T-helper 1 cell treated with Interleukin-12 subunit alpha and Interleukin-12 subunit beta and Interleukin-4 antibody, amounts not matched to agents 30 μg/mL and 1 μg/mL, for 36 hours (primary cell): ENCODE measurements at regions not wholly inside any gene's neighbourhood (a gene's known extent, or its start where the extent isn't known, plus 50 kb on each side); places are given as distances from the start of the nearest gene placed in this dataset.
A peak's percentile ranks its signal among the peaks of the same experiment; 100 is the strongest.
"Not testable (repeated sequence)": the region's sequence is repeated elsewhere in the genome, so short reads cannot be mapped to it uniquely, and the experiment has no call there.

Experiments used
- H3K27ac Mint-ChIP-seq: one replicate; pipeline ENCODE4 v1.8.0; 2021; ENCODE audit warnings: mild to moderate bottlenecking, mixed read lengths
- H3K27me3 Mint-ChIP-seq: one replicate; pipeline ENCODE4 v1.8.0; 2021; ENCODE audit warnings: low read depth, mixed read lengths
- H3K36me3 Mint-ChIP-seq: one replicate; pipeline ENCODE4 v1.8.0; 2021; ENCODE audit warnings: low read depth, mixed read lengths
- H3K4me1 Mint-ChIP-seq: one replicate; pipeline ENCODE4 v1.8.0; 2021; ENCODE audit warnings: low read depth, mixed read lengths
- H3K4me3 Mint-ChIP-seq: one replicate; pipeline ENCODE4 v1.8.0; 2021; ENCODE audit warnings: mild to moderate bottlenecking, moderate library complexity, mixed read lengths
- H3K9me3 Mint-ChIP-seq: one replicate; pipeline ENCODE4 v1.8.0; 2021; ENCODE audit warnings: mixed read lengths

DNA sequence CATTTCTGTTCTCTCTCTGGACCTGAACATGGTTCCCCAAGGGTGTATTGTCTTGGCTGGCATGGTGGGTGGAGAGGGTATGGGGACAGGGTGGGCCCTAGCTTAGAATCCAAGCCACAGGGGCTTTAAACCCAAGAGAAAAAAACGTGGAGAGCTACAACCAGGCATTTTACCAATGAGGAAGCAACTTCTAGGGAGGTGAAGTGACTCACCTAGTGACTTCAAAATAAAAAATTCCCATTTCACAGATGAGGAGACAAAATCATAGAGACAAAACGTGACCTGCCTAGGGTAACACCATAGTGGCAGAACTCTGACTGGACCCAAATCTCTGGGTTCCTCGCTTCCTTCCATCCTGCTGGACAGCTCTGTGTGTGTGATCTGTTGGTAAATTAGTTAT lies 216.8 kb downstream of the RPLP1 start:
- Mint-ChIP-seq H3K27me3 (peaks cover 12% of the 10 kb centered on the region), H3K27ac (no peak overlapping the region), H3K4me3 (no peak overlapping the region), H3K36me3 (no peaks in the 10 kb centered on the region), H3K9me3 (no peaks in the 10 kb centered on the region), H3K4me1 (peaks cover 10% of the 10 kb centered on the region)

DNA sequence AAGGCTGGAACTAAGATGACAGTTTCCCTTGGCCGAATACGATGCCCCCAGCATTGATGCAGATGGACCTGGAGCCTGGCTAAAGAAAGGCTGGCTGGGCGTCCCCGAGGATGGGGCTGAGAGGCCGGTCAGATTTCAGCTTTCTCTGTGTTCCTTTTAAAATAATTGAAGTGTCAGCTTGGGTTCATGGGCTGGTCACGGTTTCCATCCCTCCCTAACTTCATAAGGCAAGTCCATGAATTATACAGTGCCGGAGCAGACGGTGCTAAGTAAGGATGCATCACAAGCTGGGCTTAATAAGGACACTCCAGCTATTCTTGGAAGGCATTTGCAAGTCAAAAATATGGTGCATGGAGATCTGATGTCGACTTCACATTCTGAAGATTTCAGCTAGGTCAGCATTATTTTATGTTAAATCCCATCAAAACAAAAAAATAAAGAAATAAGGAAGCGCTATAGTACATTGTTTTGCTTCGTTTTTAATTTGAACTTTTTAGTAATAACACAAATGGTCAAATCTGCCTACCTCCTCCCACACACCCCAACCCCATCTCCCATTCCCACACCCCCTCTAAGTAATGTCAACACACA lies 220.8 kb downstream of the RPLP1 start:
- peaks cover 9% of the 10 kb centered on the region for H3K4me1 Mint-ChIP-seq
- H3K27me3 Mint-ChIP-seq = peaks cover 32% of the 10 kb centered on the region
- H3K27ac Mint-ChIP-seq = no peak overlapping the region
- H3K4me3 Mint-ChIP-seq = no peak overlapping the region
- H3K36me3 Mint-ChIP-seq = no peaks in the 10 kb centered on the region
- H3K9me3 Mint-ChIP-seq = no peaks in the 10 kb centered on the region

DNA sequence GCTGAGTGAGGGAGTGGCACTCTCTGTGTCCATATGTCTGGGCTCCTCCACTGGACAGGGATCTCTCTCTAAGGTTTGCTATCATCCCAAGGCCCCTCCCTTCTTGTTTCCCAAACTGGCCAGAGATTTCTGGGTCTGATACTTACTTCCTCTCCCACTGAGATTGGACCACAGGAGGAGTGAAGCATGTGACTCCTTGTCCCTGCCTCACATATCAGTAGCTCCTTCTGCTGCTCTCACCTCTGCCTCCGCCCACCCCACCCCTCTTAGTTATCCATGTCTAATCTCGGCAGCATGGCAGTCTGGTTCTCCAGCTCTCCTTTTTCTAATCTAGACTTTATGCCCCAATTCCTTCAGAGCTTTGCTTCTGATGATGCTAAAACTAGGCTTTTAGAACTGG lies 223.1 kb downstream of the RPLP1 start:
- no peak overlapping the region for H3K4me3 Mint-ChIP-seq
- peaks cover 10% of the 10 kb centered on the region for H3K4me1 Mint-ChIP-seq
- no peak overlapping the region for H3K27ac Mint-ChIP-seq
- H3K27me3 Mint-ChIP-seq = peaks cover 34% of the 10 kb centered on the region
- no peaks in the 10 kb centered on the region for H3K9me3 Mint-ChIP-seq
- H3K36me3 Mint-ChIP-seq = no peaks in the 10 kb centered on the region

DNA sequence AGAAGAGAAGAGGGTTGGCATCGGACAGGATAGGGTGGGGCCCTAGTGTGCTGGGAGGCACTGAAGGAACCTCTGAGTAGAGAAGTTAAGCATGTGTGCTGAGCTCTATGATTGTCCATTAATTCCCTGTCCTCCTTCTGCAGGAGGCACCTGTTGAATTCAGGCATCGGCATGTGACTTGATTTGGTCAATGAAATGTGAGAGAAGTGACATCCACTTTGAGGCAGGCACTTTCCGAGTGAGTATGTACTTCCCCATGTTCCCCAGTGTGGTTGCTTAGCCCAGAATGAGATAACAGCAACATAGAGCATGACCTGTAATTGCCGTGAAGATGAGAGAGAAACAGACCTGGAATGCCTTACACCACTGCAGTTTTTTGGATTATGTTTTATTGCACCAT lies 224.8 kb downstream of the RPLP1 start:
- no peak overlapping the region for H3K4me3 Mint-ChIP-seq
- peaks cover 26% of the 10 kb centered on the region for H3K27me3 Mint-ChIP-seq
- H3K4me1 Mint-ChIP-seq = peaks cover 10% of the 10 kb centered on the region
- no peaks in the 10 kb centered on the region for H3K36me3 Mint-ChIP-seq
- H3K27ac Mint-ChIP-seq = no peak overlapping the region
- no peaks in the 10 kb centered on the region for H3K9me3 Mint-ChIP-seq

DNA sequence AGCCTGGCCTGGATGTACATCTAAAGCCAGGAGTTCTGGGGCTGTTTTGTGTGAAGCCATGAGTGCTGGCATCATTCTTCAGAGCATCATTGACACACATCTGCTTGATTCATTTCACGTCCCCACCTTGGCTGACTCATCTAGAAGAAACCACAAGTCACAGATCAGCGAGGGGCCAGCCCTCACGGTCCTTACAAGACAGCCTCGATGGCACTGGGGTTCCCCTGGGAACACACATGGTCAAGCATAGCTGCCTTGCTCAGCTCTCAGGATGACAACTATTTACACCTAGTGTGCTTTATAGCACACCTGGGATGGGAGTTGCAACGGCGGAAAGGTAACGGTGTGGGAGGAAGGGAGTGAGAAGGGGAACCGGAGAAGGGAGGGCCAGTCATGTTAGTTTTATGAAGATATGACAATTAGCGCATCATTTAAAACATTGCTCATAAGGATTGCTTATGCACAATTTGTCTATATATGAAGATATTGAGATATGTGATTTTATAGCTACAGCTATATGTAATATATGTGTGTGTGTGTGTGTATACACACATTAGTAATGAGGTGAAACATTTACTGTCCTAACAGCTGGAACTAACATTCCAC lies 227.1 kb downstream of the RPLP1 start:
- peaks cover 2% of the 10 kb centered on the region for H3K36me3 Mint-ChIP-seq
- peak overlapping the region; percentile 21 for H3K27ac Mint-ChIP-seq
- H3K9me3 Mint-ChIP-seq = peaks cover 5% of the 10 kb centered on the region
- H3K4me3 Mint-ChIP-seq = no peak overlapping the region
- peaks cover 26% of the 10 kb centered on the region for H3K27me3 Mint-ChIP-seq
- H3K4me1 Mint-ChIP-seq = peaks cover 13% of the 10 kb centered on the region

DNA sequence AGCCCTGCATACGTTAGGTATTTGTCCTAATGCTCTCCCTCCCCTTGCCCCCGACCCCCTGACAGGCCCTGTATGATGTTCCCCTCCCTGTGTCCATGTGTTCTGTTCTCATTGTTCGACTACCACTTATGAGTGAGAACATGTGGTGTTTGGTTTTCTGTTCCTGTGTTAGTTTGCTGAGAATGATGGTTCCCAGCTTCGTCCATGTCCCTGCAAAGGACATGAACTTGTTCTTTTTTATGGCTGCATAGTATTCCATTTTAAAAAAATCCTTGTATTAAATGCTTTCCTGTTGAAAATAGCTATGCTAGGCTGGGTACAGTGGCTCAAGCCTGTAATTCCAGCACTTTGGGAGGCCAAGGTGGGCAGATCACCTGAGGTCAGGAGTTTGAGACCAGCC lies 232.2 kb downstream of the RPLP1 start:
- not testable (repeated sequence) for H3K27ac Mint-ChIP-seq, H3K4me1 Mint-ChIP-seq, H3K36me3 Mint-ChIP-seq, H3K4me3 Mint-ChIP-seq
- H3K27me3 Mint-ChIP-seq = peaks cover 17% of the 10 kb centered on the region
- peaks cover 35% of the 10 kb centered on the region for H3K9me3 Mint-ChIP-seq

DNA sequence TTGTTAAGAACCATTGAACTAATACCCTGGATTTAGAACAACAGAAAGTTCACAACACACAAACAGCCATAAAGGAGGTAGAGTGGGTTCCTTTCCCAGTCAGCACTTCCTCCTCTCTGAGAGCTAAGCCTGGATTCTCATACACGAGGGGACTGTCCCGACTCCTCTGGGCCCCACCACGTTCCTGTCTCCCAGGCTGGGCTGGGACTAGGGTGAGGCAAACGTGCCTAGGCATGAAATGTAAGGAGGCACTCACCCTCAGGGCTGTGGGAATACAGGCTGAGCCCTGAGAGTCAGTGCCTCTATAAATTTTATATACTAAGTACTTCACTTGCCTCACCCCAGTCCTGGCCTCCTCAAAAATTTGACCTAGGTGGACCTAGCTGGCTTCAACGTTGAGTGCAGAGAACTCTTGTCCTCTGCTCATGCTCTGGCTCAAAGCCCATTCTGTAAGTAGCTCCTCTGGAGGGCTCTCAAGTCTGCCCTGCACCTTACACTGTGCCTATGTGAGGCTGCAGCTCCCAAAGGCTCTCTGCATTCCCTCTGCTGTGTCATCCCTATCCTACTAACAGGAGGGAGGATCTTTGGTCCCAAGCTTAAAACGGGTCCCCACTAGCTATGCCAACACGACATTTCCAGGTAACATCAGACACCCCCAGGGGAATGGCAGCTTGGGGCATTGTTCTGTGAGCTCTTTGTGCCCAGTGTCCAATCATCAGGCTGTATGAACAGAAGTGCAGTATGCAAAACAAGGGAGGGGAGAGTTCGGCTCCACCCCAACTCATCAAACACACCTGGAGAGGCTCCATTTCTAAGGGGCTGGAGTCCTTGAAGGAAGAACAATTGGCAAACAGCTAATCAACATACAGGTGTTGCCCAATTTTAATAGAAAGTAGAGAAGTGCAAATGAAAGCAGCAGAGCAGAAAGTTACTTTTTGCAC lies 233.2 kb downstream of the RPLP1 start:
- H3K4me1 Mint-ChIP-seq = peaks cover 3% of the 10 kb centered on the region
- peaks cover 17% of the 10 kb centered on the region for H3K27me3 Mint-ChIP-seq
- H3K9me3 Mint-ChIP-seq = peaks cover 43% of the 10 kb centered on the region
- H3K4me3 Mint-ChIP-seq = no peak overlapping the region
- no peak overlapping the region for H3K27ac Mint-ChIP-seq
- peaks cover 8% of the 10 kb centered on the region for H3K36me3 Mint-ChIP-seq

DNA sequence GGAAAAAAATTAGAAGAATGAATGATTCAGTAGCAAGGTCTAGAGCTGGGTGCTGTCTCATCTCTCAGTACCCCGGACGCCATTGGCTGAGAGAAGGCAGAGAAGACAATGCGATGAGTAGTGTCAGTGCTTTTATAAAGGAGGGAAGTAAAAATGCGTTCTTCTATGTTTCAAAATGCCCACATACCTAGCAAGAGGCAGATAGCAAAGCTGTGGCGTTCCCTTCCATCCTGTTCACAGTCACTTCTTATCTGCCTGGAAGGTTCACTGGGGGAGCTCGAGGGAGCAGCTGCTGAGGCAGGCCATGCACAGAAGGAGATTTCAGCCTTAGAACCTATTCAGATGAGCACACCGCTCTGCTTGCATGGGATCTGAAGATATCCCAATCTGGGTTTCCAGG lies 234.0 kb downstream of the RPLP1 start:
- Mint-ChIP-seq H3K9me3 (peaks cover 43% of the 10 kb centered on the region), H3K27me3 (peaks cover 21% of the 10 kb centered on the region), H3K4me3 (no peak overlapping the region), H3K4me1 (peaks cover 3% of the 10 kb centered on the region), H3K36me3 (peaks cover 8% of the 10 kb centered on the region), H3K27ac (no peak overlapping the region)

DNA sequence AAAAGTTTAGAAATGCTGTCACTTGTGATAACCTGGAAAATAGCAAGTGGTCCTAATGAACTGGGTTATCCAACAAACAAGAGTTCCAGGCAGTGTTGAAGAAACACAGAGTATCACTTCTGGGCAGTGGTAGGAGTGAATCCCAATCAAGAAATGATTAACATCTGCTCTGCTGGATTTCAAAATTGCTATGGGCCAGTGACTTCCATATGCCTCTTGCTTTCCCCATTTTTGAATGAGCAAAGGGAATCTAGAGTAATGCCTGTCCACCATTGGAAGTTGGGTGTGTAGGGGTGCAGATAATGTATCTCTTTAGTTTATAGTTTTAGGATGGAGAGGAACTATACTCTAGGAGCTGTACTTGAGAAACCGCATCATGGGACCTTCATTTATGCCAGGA lies 236.5 kb downstream of the RPLP1 start:
- H3K4me1 Mint-ChIP-seq = no peaks in the 10 kb centered on the region
- H3K36me3 Mint-ChIP-seq = peaks cover 5% of the 10 kb centered on the region
- H3K27me3 Mint-ChIP-seq = peaks cover 38% of the 10 kb centered on the region
- peaks cover 38% of the 10 kb centered on the region for H3K9me3 Mint-ChIP-seq
- H3K4me3 Mint-ChIP-seq = no peak overlapping the region
- H3K27ac Mint-ChIP-seq = no peak overlapping the region

DNA sequence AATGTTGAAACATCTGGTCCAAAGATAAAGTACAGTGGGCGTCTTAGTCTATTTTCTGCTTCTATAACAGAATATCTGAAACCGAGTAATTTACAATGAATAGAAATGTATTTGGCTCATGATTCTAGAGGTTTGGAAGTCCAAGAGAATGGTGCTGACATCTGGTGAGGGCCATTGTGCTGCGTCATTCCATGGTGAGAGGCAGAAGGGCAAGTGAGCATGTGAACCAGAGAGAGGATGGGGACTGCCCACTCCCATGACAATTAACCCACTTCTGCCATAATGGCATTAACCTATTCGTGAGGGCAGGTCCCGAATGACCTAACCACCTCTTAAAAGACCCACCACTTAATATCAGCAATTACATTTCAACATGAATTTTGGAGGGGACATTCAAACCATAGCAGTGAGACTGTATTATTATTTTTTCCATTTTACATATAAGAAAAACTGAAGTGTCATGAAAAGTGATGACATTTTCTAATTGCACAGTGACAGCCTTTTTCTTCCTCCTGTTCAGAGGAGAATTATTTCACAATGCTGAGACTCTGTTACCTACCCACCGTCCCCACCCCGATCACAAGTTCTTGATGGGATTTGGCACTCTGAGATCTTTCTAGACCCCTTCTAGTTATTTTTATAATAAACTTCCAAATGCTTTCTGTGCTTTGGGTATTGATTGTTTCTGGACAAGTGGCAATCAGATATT lies 238.8 kb downstream of the RPLP1 start:
- H3K9me3 Mint-ChIP-seq = peaks cover 25% of the 10 kb centered on the region
- peaks cover 39% of the 10 kb centered on the region for H3K27me3 Mint-ChIP-seq
- H3K4me1 Mint-ChIP-seq = no peaks in the 10 kb centered on the region
- peaks cover 4% of the 10 kb centered on the region for H3K36me3 Mint-ChIP-seq
- H3K27ac Mint-ChIP-seq = no peak overlapping the region
- H3K4me3 Mint-ChIP-seq = no peak overlapping the region

DNA sequence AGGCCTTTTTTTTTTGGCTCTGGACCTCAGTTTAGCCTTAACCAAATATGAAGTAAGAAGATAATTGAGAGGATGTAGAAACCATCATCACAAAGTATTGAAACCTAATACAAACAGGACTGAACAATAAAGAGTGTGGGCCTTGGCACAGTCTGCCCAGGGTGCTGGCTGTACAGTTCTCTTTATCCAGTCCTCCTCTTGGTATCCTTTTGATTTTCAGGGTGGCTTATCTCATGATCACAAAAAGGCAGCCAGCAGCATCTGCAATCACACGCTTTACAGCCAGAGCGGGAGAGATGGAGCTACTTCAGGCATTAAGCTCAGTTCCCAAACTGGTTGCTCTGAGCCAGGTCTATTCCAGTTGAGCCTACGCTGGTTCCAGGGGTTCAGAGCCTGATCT lies 239.7 kb downstream of the RPLP1 start:
- Mint-ChIP-seq H3K4me3 (no peak overlapping the region), H3K9me3 (peaks cover 25% of the 10 kb centered on the region), H3K27ac (no peak overlapping the region), H3K36me3 (peaks cover 2% of the 10 kb centered on the region), H3K4me1 (no peaks in the 10 kb centered on the region), H3K27me3 (peaks cover 31% of the 10 kb centered on the region)

DNA sequence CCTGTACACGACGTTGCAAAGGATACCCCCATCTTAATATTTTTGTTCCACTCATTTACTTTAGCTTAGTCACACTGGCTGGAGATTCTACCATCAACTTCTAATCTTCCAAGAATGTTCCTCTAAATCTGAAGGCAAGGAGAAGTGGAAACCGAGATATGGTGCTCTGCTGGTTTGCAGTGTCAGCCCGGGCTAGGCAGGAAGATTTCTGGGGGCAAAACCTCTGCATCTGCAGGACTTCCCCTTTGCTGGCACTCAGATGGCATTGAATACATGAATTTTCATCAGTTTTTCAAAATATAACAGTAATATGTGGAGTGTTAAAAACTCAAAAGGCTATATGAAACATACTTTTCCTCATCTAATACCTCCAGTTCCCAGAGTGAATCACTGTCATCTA lies 240.4 kb downstream of the RPLP1 start:
- Mint-ChIP-seq H3K27ac (no peak overlapping the region), H3K9me3 (peaks cover 23% of the 10 kb centered on the region), H3K4me1 (no peaks in the 10 kb centered on the region), H3K27me3 (peaks cover 30% of the 10 kb centered on the region), H3K4me3 (no peak overlapping the region), H3K36me3 (peaks cover 2% of the 10 kb centered on the region)

DNA sequence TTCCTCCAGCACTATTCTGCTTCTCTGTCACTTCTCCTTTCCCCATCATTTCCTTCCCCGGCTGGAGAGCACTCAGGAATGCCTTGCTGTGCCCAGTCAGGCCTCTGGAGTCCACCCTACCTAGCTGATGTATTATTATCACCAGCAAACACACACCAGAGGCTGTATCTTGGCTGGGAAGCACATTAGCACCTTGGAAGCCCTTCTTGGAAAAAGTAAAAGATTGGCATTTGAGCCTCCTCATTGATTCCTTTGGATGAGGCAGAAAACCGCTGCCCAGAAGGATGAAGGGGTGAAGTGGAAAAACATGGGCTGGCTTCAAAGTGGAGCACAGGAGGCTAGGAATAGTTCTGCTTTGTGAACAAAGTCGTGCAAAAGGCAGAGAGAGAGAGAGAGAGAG lies 244.3 kb downstream of the RPLP1 start:
- Mint-ChIP-seq H3K36me3 (no peaks in the 10 kb centered on the region), H3K27me3 (peaks cover 31% of the 10 kb centered on the region), H3K9me3 (peaks cover 5% of the 10 kb centered on the region), H3K4me3 (no peak overlapping the region), H3K4me1 (no peaks in the 10 kb centered on the region), H3K27ac (no peak overlapping the region)

DNA sequence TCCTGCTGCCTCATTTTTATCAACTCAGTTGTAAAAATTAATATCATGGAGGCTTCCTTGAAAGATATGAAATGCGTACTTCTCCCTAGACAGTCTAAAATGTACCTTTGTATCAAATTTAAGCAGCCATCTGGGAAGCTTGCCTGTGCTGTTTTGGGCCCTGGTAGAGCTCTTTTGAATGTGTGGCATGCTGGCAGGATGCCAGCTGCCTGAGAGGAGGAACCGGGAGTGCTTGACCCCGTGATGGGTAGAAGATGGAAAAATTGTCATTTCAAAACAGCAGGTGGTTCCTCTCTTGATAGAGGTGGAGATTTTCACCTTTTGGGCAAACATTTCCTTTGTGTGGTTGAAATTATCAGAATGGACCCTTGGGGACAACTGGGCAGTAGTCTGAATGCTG lies 245.3 kb downstream of the RPLP1 start:
- peaks cover 23% of the 10 kb centered on the region for H3K27me3 Mint-ChIP-seq
- no peak overlapping the region for H3K4me3 Mint-ChIP-seq
- no peak overlapping the region for H3K27ac Mint-ChIP-seq
- no peaks in the 10 kb centered on the region for H3K36me3 Mint-ChIP-seq
- no peaks in the 10 kb centered on the region for H3K4me1 Mint-ChIP-seq
- peaks cover 5% of the 10 kb centered on the region for H3K9me3 Mint-ChIP-seq
